HG03439 (cell line): ENCODE measurements at regions not wholly inside any gene's neighbourhood (a gene's known extent, or its start where the extent isn't known, plus 50 kb on each side); places are given as distances from the start of the nearest gene placed in this dataset.
A peak's percentile ranks its signal among the peaks of the same experiment; 100 is the strongest.
"Not testable (repeated sequence)": the region's sequence is repeated elsewhere in the genome, so short reads cannot be mapped to it uniquely, and the experiment has no call there.

Source experiments
- ATAC-seq: cut with Tn5 transposase; IDR thresholded peaks from one replicate; pipeline ENCODE4 v1.9.1; 2021; ENCODE audit warnings: mild to moderate bottlenecking, moderate library complexity; ENCODE audit not compliant: unreplicated experiment

- no peak for ATAC-seq
These were observed 180.7 kb upstream of the IL15 start for GRCh38 chr4:141455651-141456050.

- no peak for ATAC-seq
These were observed 178.7 kb upstream of the IL15 start for GRCh38 chr4:141457653-141458052.

- ATAC-seq, result no peak
These were observed 177.9 kb upstream of the IL15 start for GRCh38 chr4:141458501-141458900.

- no peak for ATAC-seq
These were observed 177.4 kb upstream of the IL15 start for GRCh38 chr4:141459020-141459419.

GRCh38 chr4:141462361-141462760, 174.0 kb upstream of the IL15 start:
- ATAC-seq, result no peak

GRCh38 chr4:141463678-141464077, 172.7 kb upstream of the IL15 start:
- no peak for ATAC-seq

GRCh38 chr4:141464366-141464765, 172.0 kb upstream of the IL15 start:
- no peak for ATAC-seq

GRCh38 chr4:141465171-141465570, 171.2 kb upstream of the IL15 start:
- ATAC-seq, result no peak

GRCh38 chr4:141467225-141467624, 169.2 kb upstream of the IL15 start:
- ATAC-seq, result no peak

- ATAC-seq, result no peak
These were observed 167.0 kb upstream of the IL15 start for GRCh38 chr4:141469392-141469791.

GRCh38 chr4:141473026-141473540, 163.3 kb upstream of the IL15 start:
- no peak for ATAC-seq

GRCh38 chr4:141473952-141474351, 162.4 kb upstream of the IL15 start:
- ATAC-seq, result no peak

GRCh38 chr4:141480950-141481349, 155.4 kb upstream of the IL15 start:
- no peak for ATAC-seq

- not testable (repeated sequence) for ATAC-seq
These were observed 152.1 kb upstream of the IL15 start for GRCh38 chr4:141484298-141484697.

- ATAC-seq, result no peak
These were observed 149.9 kb upstream of the IL15 start for GRCh38 chr4:141486375-141486997.

GRCh38 chr4:141497627-141498026, 138.8 kb upstream of the IL15 start:
- ATAC-seq, result peak; percentile 89

- ATAC-seq, result no peak
These were observed 137.0 kb upstream of the IL15 start for GRCh38 chr4:141499261-141499853.

GRCh38 chr4:141501395-141501794, 135.0 kb upstream of the IL15 start:
- no peak for ATAC-seq

GRCh38 chr4:141501931-141502330, 134.5 kb upstream of the IL15 start:
- no peak for ATAC-seq

GRCh38 chr4:141502755-141503154, 133.6 kb upstream of the IL15 start:
- no peak for ATAC-seq

GRCh38 chr4:141503260-141503659, 133.1 kb upstream of the IL15 start:
- ATAC-seq, result no peak

GRCh38 chr4:141511055-141511454, 125.3 kb upstream of the IL15 start:
- no peak for ATAC-seq

- no peak for ATAC-seq
These were observed 122.5 kb upstream of the IL15 start for GRCh38 chr4:141513866-141514265.
